Testis (tissue), 2 donors: ENCODE measurements at regions not wholly inside any gene's neighbourhood (a gene's known extent, or its start where the extent isn't known, plus 50 kb on each side); places are given as distances from the start of the nearest gene placed in this dataset.

Experiments
- CTCF ChIP-seq, 3 experiments: fragments of 450-650 bp in 2 of 3; fragments of 200-600 bp in 1 of 3; sonication (generic) in 1 of 3; IDR thresholded peaks; one replicate each; pipeline ENCODE4 v1.5.1; 2016 to 2019; ENCODE audit warnings: antibody characterized with exemption in 3 of 3, mild to moderate bottlenecking in 2 of 3, moderate library complexity in 1 of 3
- POLR2A ChIP-seq: fragments of 450-650 bp; IDR thresholded peaks from one replicate; pipeline ENCODE4 v1.6.1; 2017; ENCODE audit warnings: antibody characterized with exemption, mild to moderate bottlenecking, moderate library complexity

DNA sequence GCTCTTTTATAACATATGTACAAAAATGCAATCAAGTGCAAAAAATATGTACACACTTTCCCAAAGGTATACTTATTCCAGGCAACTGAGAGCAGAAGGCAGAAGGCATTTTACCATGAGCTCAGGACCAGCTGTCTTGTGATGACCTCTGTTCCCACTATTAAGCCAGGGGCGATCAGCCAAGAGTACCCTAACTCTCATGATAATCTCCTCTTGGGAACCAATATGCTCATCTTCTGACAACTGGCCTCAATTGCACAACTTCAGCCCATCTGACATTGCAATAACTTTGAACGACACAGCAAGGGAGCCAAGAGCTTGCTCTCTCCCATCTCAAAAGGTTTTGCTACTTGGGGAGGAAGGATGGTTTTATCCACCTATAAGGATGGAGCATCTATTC, 471.9 kb downstream of the HS3ST3B1 start:
- TF ChIP-seq CTCF (IDR thresholded peaks at IDR 0.05) (no peak), POLR2A (no peak)
